GM18519 (cell line): ENCODE measurements at regions not wholly inside any gene's neighbourhood (a gene's known extent, or its start where the extent isn't known, plus 50 kb on each side); places are given as distances from the start of the nearest gene placed in this dataset.

Experiments used
- ATAC-seq: cut with Tn5 transposase; IDR thresholded peaks from one replicate; pipeline ENCODE4 v1.9.1; 2021; ENCODE audit warnings: mild to moderate bottlenecking, moderate library complexity; ENCODE audit not compliant: unreplicated experiment, low FRiP score

- ATAC-seq = no peak
Observed at GRCh38 chr2:128752691-128753263, 434.1 kb upstream of the HS6ST1 start.

- no peak for ATAC-seq
Observed at GRCh38 chr2:128753321-128753720, 434.7 kb upstream of the HS6ST1 start.

GRCh38 chr2:128753800-128754199, 435.1 kb upstream of the HS6ST1 start:
- ATAC-seq = no peak

GRCh38 chr2:128754246-128754724, 435.6 kb upstream of the HS6ST1 start:
- peak; percentile 96 for ATAC-seq

- ATAC-seq = no peak
Observed at GRCh38 chr2:128755695-128756364, 437.2 kb upstream of the HS6ST1 start.

GRCh38 chr2:128756365-128756717, 437.7 kb upstream of the HS6ST1 start:
- no peak for ATAC-seq

- ATAC-seq = no peak
Observed at GRCh38 chr2:128765811-128766210, 447.1 kb upstream of the HS6ST1 start.

GRCh38 chr2:128768041-128768440, 449.4 kb upstream of the HS6ST1 start:
- no peak for ATAC-seq

GRCh38 chr2:128769457-128770142, 450.9 kb upstream of the HS6ST1 start:
- no peak for ATAC-seq

- no peak for ATAC-seq
Observed at GRCh38 chr2:128770143-128771085, 451.7 kb upstream of the HS6ST1 start.

- ATAC-seq = no peak
Observed at GRCh38 chr2:128771401-128771800, 452.7 kb upstream of the HS6ST1 start.

GRCh38 chr2:128772671-128773070, 454.0 kb upstream of the HS6ST1 start:
- no peak for ATAC-seq

GRCh38 chr2:128773641-128774319, 455.1 kb upstream of the HS6ST1 start:
- ATAC-seq = no peak

- no peak for ATAC-seq
Observed at GRCh38 chr2:128774320-128775216, 455.9 kb upstream of the HS6ST1 start.

- no peak for ATAC-seq
Observed at GRCh38 chr2:128775217-128775913, 456.7 kb upstream of the HS6ST1 start.

GRCh38 chr2:128775914-128776285, 457.2 kb upstream of the HS6ST1 start:
- ATAC-seq = no peak

- ATAC-seq = no peak
Observed at GRCh38 chr2:128776461-128777195, 458.0 kb upstream of the HS6ST1 start.
